ENCODE measurements at regions not wholly inside any gene's neighbourhood (a gene's known extent, or its start where the extent isn't known, plus 50 kb on each side); places are given as distances from the start of the nearest gene placed in this dataset.

GRCh38 chr3:22318325-22318724 lies 567.3 kb upstream of the ZNF385D start:
- TF ChIP-seq U2AF1 (optimal IDR thresholded peaks at IDR 0.05; ENCODE audit: low read depth, low read length) (no peak), NAIF1 (CRISPR knock-in tag; IDR thresholded peaks at IDR 0.05; ENCODE audit: borderline replicate concordance) (no peak), EP300 (IDR thresholded peaks at IDR 0.05; ENCODE audit: low read depth in 2 of 2, low read length in 2 of 2) (no peak), EP300 (CRISPR knock-in tag; IDR thresholded peaks at IDR 0.05; ENCODE audit: borderline replicate concordance) (no peak), FOXM1 (CRISPR knock-in tag; IDR thresholded peaks at IDR 0.05) (no peak), IKZF5 (CRISPR knock-in tag; IDR thresholded peaks at IDR 0.05) (no peak), HOMEZ (CRISPR knock-in tag; IDR thresholded peaks at IDR 0.05; ENCODE audit: low read depth) (no peak), ZNF780A (CRISPR knock-in tag; IDR thresholded peaks at IDR 0.05) (no peak), PLSCR1 (CRISPR knock-in tag; IDR thresholded peaks at IDR 0.05; ENCODE audit: borderline replicate concordance) (no peak), SMC3 (IDR thresholded peaks at IDR 0.05; ENCODE audit: low read length) (no peak), EZH2 (conservative IDR thresholded peaks at IDR 0.05; ENCODE audit: low read depth, low read length) (no peak), ZNF598 (CRISPR knock-in tag; IDR thresholded peaks at IDR 0.05; ENCODE audit: borderline replicate concordance) (no peak)

Measured in HepG2 (cell line).